Activated CD4-positive, alpha-beta T cell treated with anti-CD3 and anti-CD28 coated beads, Interleukin-2, amount 10 ng/mL, durations not matched to agents 7 days and 5 days (primary cell): ENCODE measurements at regions not wholly inside any gene's neighbourhood (a gene's known extent, or its start where the extent isn't known, plus 50 kb on each side); places are given as distances from the start of the nearest gene placed in this dataset.

Experiments used
- CTCF ChIA-PET: fragments of 350-600 bp; sonication (Branson Sonifier 250); formaldehyde crosslinking; loops from one replicate; lab custom pipeline; 2021; ENCODE audit warnings: antibody characterized with exemption; lab: Charles Lee
- POLR2A ChIA-PET: fragments of 350-600 bp; sonication (Branson Sonifier 250); formaldehyde crosslinking; loops from one replicate; lab custom pipeline; 2021; ENCODE audit warnings: antibody characterized with exemption; lab: Charles Lee
- DNase-seq: peaks from one replicate; pipeline ENCODE4 v3.0.0-alpha.2; 2020
- H3K27ac Mint-ChIP-seq: one replicate; pipeline ENCODE4 v1.8.0; 2021; ENCODE audit warnings: mild to moderate bottlenecking, moderate library complexity, mixed read lengths
- H3K27me3 Mint-ChIP-seq: one replicate; pipeline ENCODE4 v1.8.0; 2021; ENCODE audit warnings: mixed read lengths
- H3K36me3 Mint-ChIP-seq: one replicate; pipeline ENCODE4 v1.8.0; 2021; ENCODE audit warnings: low read depth, mixed read lengths
- H3K4me1 Mint-ChIP-seq: one replicate; pipeline ENCODE4 v1.8.0; 2021; ENCODE audit warnings: mixed read lengths
- H3K4me3 Mint-ChIP-seq: one replicate; pipeline ENCODE4 v1.8.0; 2021; ENCODE audit warnings: mild to moderate bottlenecking, moderate library complexity, mixed read lengths
- H3K9me3 Mint-ChIP-seq: one replicate; pipeline ENCODE4 v1.8.0; 2021; ENCODE audit warnings: mixed read lengths

DNA sequence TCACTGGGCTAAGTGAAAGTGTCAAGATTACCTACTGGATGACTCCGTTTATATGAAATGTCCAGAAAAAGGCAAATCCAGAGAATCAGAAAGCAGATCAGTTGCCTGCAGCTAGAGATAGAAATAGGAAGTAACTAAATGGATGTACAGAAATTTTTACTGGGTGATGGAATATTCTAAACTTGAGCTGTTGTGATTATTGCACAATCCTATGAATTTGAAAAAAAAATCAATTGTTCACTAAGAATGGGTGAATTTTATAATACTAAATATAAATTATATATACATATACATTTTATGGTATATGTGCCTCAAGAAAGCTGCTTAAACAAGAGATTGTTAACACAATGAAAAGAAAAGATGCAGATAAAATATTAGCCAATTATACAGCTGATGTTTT is 181.1 kb upstream of the C16orf82 start:
- H3K4me3 Mint-ChIP-seq, result no peak overlapping the region
- H3K27ac Mint-ChIP-seq, result no peak overlapping the region
- no peaks in the 10 kb centered on the region for H3K36me3 Mint-ChIP-seq
- DNase-seq, result no peak
- H3K27me3 Mint-ChIP-seq, result peaks cover 10% of the 10 kb centered on the region
- H3K9me3 Mint-ChIP-seq, result no peaks in the 10 kb centered on the region
- no peaks in the 10 kb centered on the region for H3K4me1 Mint-ChIP-seq
- CTCF ChIA-PET, result no interaction called here
- POLR2A ChIA-PET, result no interaction called here

DNA sequence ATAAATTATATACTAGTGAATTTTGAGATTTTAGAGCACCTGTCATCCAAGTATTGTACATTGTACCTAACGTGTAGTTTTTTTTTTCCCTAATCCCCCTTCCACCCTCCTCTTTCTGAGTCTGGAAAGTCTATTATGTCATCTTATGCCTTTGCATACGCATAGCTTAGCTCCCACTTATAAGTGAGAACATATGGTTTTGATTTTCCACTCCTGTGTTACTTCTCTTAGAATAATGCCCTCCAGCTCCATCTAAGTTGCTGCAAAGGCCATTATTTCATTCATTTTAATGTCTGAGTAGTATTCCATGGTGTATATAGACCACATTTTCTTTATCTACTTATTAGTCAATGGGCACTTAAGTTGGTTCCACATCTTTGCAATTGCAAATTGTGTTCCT is 177.0 kb upstream of the C16orf82 start:
- Mint-ChIP-seq H3K4me3 (no peak overlapping the region), H3K9me3 (no peaks in the 10 kb centered on the region), H3K36me3 (no peaks in the 10 kb centered on the region), H3K27me3 (peaks cover 5% of the 10 kb centered on the region), H3K4me1 (no peaks in the 10 kb centered on the region), H3K27ac (no peak overlapping the region)
- POLR2A ChIA-PET, result no interaction called here
- CTCF ChIA-PET, result interaction anchor here (0.7 kb wide), 1 partner anchor 185 kb away, joined by 3 read pairs; no protein-coding TSS in a partner anchor
- DNase-seq, result no peak

DNA sequence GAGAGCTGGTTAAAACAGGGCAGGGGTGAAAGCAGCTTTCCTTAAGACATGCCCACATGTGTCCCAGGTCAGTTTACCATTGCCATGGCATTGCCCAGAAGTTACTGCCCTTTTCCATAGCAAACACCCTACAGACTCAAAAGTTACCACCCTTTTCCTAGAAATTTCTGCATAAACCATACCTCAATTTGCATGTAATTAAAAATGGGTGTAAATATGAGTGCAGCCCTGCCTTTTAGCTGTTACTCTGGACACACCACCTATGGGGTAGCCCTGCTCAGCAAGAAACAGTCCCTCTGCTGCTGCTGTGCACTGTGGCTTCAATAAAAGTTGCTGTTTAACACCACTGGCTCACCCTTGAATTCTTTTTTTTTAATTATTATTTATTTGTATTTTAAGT is 168.5 kb upstream of the C16orf82 start:
- H3K27me3 Mint-ChIP-seq, result peaks cover 12% of the 10 kb centered on the region

DNA sequence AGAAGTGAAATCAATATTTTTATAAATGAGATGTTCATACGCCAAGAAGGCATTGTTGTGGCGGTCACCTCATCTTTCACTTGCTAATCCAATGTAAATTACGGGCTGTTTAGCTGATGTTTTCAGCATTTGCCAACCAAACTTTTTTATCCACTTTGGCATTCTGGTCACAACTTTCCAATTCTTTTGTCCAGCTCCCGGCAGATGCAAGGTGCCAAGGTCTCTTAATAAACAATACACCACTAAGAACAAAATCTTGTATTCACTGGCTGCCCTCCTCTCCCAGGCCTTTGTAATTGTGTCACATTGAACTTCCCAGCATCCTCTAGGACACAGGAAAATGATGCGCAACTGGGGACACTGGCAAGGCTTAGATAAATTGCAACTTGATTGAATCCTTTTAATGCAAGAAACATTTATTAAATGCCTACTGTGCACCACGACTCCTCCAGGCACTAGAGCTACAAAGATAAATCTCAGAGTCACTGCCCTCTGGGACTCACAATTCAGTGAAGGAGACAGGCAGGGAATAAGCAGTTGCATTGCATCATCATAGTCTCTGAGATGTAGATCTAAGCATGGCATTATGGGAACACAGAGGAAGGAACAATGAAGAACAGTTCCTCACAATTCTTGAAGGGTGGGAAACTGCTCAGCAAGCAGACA is 165.4 kb upstream of the C16orf82 start:
- Mint-ChIP-seq H3K27me3 (peaks cover 10% of the 10 kb centered on the region), H3K27ac (no peak overlapping the region), H3K4me1 (no peaks in the 10 kb centered on the region), H3K36me3 (no peaks in the 10 kb centered on the region), H3K9me3 (no peaks in the 10 kb centered on the region), H3K4me3 (no peak overlapping the region)
- DNase-seq, result no peak
- ChIA-PET POLR2A (no interaction called here), CTCF (no interaction called here)

More for the DNA sequence above, 168.5 kb upstream of the C16orf82 start:
- Mint-ChIP-seq H3K9me3 (no peaks in the 10 kb centered on the region), H3K4me3 (no peak overlapping the region), H3K4me1 (no peaks in the 10 kb centered on the region), H3K27ac (no peak overlapping the region), H3K36me3 (no peaks in the 10 kb centered on the region)
- no peak for DNase-seq
- ChIA-PET CTCF (no interaction called here), POLR2A (no interaction called here)

DNA sequence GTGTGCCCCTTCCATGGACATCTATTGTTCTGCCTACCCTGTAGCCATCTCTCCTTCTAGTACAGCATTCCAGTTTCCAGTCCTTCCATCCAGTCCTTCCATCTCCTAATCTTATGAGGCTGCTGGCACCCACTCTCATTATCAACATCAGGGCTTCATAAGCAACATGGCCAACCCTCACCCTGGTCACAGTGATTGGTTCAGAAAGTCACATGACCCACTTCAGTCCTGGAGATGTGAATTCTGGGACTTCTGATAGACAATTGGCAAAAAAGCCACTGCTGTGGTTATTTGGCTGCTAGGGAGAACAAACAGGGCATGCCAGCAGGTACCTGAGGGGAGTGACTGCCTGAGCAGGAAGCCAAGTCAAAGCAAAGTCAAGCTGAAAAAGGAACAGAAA is 164.7 kb upstream of the C16orf82 start:
- H3K9me3 Mint-ChIP-seq, result no peaks in the 10 kb centered on the region
- CTCF ChIA-PET, result no interaction called here

DNA sequence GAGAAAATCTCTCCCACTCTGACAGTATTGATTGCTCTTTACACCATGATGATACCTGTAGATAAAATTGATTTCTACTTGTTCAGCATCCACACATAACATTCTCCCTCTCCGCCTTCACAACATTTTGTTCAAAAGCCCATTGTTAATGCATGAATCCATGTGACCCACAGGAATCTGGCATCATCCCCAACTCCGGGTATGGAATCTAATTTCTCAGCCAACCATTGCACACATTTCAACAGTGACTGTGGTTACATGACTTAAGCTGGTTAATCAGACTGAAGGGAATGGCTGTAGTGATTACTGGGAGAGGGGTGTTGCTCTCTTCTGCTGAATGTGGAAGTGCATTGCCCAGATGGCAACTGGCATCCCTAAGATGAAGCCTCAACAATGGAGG is 161.4 kb upstream of the C16orf82 start:
- H3K27ac Mint-ChIP-seq, result no peak overlapping the region
- CTCF ChIA-PET, result no interaction called here
- DNase-seq, result no peak
- no peaks in the 10 kb centered on the region for H3K4me1 Mint-ChIP-seq
- H3K36me3 Mint-ChIP-seq, result no peaks in the 10 kb centered on the region
- H3K9me3 Mint-ChIP-seq, result no peaks in the 10 kb centered on the region
- H3K4me3 Mint-ChIP-seq, result no peak overlapping the region
- POLR2A ChIA-PET, result no interaction called here
- H3K27me3 Mint-ChIP-seq, result peaks cover 3% of the 10 kb centered on the region

More for the DNA sequence above, 164.7 kb upstream of the C16orf82 start:
- Mint-ChIP-seq H3K27ac (no peak overlapping the region), H3K27me3 (peaks cover 10% of the 10 kb centered on the region), H3K4me3 (no peak overlapping the region), H3K4me1 (no peaks in the 10 kb centered on the region), H3K36me3 (no peaks in the 10 kb centered on the region)
- POLR2A ChIA-PET, result no interaction called here
- no peak for DNase-seq

DNA sequence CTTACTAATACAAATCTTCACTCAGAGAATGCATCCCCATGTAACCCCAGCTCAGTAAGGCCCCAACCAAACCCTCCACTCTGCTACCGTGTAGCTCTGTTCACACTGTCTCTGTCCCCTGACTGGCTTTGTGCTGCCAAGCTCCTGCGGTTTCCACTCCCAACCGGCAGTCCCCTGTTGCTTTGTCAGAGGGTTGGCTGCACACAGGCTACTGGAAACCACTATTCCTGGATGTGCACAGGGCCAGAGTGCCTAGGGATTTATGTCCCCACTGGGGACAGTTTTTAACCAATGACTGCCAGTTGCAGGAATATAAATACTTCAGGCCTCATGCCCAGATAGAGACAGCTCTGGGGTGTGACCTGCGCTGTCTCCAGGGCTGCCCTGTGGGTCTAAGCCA is 157.1 kb upstream of the C16orf82 start:
- Mint-ChIP-seq H3K4me3 (no peak overlapping the region), H3K27me3 (no peaks in the 10 kb centered on the region), H3K4me1 (no peaks in the 10 kb centered on the region), H3K9me3 (no peaks in the 10 kb centered on the region), H3K36me3 (no peaks in the 10 kb centered on the region), H3K27ac (no peak overlapping the region)
- CTCF ChIA-PET, result no interaction called here
- POLR2A ChIA-PET, result no interaction called here
- DNase-seq, result no peak

DNA sequence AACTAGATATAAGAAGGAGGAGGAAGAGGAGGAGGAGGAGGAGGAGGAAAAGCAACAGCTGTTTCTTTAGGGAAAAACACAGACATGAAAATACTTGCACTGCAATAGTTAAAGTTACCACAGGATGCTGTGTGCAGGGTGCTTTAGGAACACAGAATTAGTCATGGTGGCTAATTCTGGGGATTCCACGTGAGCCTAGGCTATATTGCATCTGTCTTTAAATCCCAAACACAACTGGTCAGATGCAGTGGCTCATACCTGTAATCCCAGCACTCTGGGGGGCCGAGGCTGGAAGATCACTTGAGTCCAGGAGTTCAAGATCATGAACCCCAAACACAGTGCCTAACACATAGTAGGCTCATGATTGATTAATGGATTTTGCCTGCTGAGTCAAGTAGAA is 155.3 kb upstream of the C16orf82 start:
- Mint-ChIP-seq H3K9me3 (no peaks in the 10 kb centered on the region), H3K27me3 (no peaks in the 10 kb centered on the region), H3K36me3 (no peaks in the 10 kb centered on the region), H3K4me3 (no peak overlapping the region), H3K4me1 (no peaks in the 10 kb centered on the region), H3K27ac (no peak overlapping the region)
- POLR2A ChIA-PET, result no interaction called here
- CTCF ChIA-PET, result no interaction called here
- DNase-seq, result no peak

DNA sequence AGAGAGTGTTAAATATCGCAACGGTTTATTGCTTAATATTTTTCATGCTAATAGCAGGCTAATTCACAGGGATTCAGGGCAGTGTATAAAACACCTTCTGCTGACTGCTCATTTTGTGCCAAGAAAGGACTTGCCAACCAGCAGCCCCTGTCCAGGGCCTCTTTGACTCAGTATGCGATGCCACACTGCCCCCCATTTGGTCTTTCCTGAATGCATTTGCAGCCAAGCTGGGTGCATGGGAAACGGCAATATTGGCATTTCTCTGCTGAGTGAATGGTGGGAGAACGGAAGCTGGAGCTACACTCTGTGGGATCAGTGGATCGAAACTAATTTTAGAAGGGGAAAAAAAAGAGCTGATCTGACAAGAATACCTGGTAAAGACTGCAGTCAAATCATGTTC is 152.9 kb upstream of the C16orf82 start:
- H3K27me3 Mint-ChIP-seq, result peaks cover under 1% of the 10 kb centered on the region
- H3K4me3 Mint-ChIP-seq, result no peak overlapping the region
- no peak overlapping the region for H3K27ac Mint-ChIP-seq
- POLR2A ChIA-PET, result no interaction called here
- CTCF ChIA-PET, result no interaction called here
- no peaks in the 10 kb centered on the region for H3K9me3 Mint-ChIP-seq
- no peak for DNase-seq
- no peaks in the 10 kb centered on the region for H3K4me1 Mint-ChIP-seq
- H3K36me3 Mint-ChIP-seq, result no peaks in the 10 kb centered on the region

DNA sequence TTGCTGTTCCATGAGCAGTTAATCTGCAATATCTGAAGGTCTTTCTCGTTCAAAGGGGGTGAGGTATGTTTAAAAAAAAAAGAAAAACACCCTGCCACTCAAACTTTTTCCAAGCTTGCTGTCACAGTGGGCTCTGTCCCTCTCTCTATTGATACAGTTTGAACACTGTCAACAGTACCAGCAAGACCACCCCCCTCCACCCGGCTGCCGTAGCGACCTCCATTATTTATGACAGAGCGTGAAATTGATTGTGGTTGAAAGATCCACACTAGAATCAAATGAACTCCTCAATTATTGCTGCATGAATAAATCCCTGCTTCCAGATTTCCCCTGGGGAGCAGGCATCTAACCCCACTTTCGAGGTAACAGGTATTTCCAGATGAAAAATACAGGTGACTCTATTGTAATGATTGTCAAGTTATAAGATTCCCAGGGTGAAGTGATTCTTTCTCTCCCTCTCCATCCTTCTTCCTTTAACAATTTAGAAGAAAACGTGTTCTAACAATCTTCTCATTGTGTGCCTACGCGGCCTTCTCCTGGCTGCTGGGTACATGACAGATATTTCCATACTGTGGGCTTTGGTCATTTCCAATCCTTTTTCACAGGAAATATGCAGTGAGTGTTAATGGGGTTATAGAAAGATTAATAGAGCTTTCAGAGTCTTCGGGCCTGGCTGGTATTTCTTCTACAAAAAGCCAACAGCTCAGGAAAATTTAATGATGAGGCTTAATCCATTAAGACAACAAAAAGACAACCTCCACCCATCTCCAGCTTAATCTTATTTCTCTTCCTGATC is 135.7 kb upstream of the C16orf82 start:
- Mint-ChIP-seq H3K9me3 (no peaks in the 10 kb centered on the region), H3K27ac (no peak overlapping the region), H3K36me3 (no peaks in the 10 kb centered on the region), H3K4me3 (no peak overlapping the region), H3K27me3 (peaks cover 8% of the 10 kb centered on the region), H3K4me1 (no peaks in the 10 kb centered on the region)
- CTCF ChIA-PET, result interaction anchor here (1.1 kb wide), 1 partner anchor 49 kb away, joined by 3 read pairs; no protein-coding TSS in a partner anchor
- POLR2A ChIA-PET, result no interaction called here
- DNase-seq, result no peak

DNA sequence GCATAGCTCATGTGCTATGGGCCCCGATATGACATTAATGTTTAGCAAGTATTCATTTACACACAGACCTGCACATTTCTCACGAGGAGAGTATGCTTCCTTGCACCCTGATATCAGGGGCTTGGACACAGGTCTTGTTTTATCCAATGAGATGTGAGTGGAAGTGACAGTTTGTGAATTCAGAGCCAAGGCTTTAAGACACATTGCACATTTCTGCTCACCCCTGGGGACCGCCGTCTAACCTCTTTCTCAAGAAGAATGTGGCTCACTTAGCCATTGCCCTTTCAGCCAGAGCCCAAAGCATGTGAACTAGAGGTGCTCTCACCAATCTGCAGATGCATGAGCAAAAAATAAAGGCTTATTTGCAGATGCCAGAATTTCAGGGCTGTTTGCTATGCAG is 116.1 kb upstream of the C16orf82 start:
- POLR2A ChIA-PET, result no interaction called here
- Mint-ChIP-seq H3K36me3 (no peaks in the 10 kb centered on the region), H3K4me3 (no peak overlapping the region), H3K27me3 (peaks cover 3% of the 10 kb centered on the region), H3K27ac (no peak overlapping the region), H3K4me1 (no peaks in the 10 kb centered on the region), H3K9me3 (no peaks in the 10 kb centered on the region)
- DNase-seq, result no peak
- CTCF ChIA-PET, result no interaction called here

DNA sequence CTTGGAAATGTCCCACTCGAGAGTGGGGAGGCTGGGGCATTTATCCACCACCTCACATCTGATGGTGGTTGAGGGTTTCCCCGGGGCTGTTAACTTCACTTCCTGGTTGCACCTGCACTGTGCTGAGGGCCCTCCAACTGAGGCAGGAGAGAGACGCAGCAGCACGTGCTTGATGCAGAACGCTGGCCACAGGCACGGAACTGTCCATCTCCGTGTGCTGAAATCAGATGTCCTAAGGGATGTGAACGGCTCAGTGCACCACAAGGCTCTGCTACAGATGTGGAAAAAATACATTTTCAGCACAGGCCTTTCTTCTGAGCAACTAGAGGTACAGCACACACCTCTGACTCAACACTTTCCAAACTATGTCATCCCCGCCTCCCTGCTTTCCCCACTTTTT is 114.8 kb upstream of the C16orf82 start:
- DNase-seq, result no peak
- POLR2A ChIA-PET, result no interaction called here
- CTCF ChIA-PET, result no interaction called here
- H3K4me3 Mint-ChIP-seq, result no peak overlapping the region
- H3K9me3 Mint-ChIP-seq, result no peaks in the 10 kb centered on the region
- no peaks in the 10 kb centered on the region for H3K4me1 Mint-ChIP-seq
- no peak overlapping the region for H3K27ac Mint-ChIP-seq
- peaks cover 3% of the 10 kb centered on the region for H3K27me3 Mint-ChIP-seq
- H3K36me3 Mint-ChIP-seq, result no peaks in the 10 kb centered on the region

DNA sequence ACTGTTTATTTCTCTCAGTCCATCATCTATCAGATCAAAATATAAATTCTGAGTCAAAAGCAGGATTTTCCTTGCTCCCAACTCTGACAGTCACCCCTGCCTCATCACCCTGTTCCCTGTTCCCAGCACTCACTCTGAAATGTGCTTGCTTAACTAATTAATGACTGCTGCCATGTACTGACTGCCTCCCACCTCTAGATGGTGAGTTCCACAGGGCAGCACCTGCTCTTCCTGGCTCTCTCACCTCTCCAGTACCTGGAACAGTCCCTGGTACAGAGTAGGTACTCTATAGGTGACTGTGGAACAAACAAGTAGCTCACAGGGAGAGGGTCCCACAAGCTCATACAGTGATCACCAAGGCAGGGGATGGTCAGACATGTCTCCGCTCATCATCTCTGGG is 114.3 kb upstream of the C16orf82 start:
- no peak for DNase-seq
- CTCF ChIA-PET, result no interaction called here
- no peak overlapping the region for H3K27ac Mint-ChIP-seq
- POLR2A ChIA-PET, result no interaction called here
- H3K4me1 Mint-ChIP-seq, result no peaks in the 10 kb centered on the region
- peaks cover 3% of the 10 kb centered on the region for H3K27me3 Mint-ChIP-seq
- no peaks in the 10 kb centered on the region for H3K9me3 Mint-ChIP-seq
- no peak overlapping the region for H3K4me3 Mint-ChIP-seq
- H3K36me3 Mint-ChIP-seq, result no peaks in the 10 kb centered on the region
